SK-N-MC (cell line): ENCODE measurements at regions not wholly inside any gene's neighbourhood (a gene's known extent, or its start where the extent isn't known, plus 50 kb on each side); places are given as distances from the start of the nearest gene placed in this dataset.

ENCODE experiments used
- DNase-seq: peaks from one replicate; pipeline ENCODE4 v3.0.0-alpha.2; 2011; ENCODE audit warnings: low read depth, low spot score
- H3K27ac ChIP-seq: fragments of 200-600 bp; sonication (generic); 2 replicates; pipeline ENCODE4 v1.5.1; 2016; ENCODE audit warnings: mixed run types
- H3K36me3 ChIP-seq: fragments of 200-600 bp; sonication (generic); 2 replicates; pipeline ENCODE4 v1.6.1; 2017; ENCODE audit warnings: antibody characterized with exemption, low read length, mixed read lengths; ENCODE audit not compliant: insufficient read depth
- H3K4me3 ChIP-seq: fragments of 200-600 bp; sonication (generic); 2 replicates; pipeline ENCODE4 v1.5.1; 2016
- H3K9ac ChIP-seq: fragments of 200-600 bp; sonication (generic); 2 replicates; pipeline ENCODE4 v1.8.0; 2017; ENCODE audit warnings: mixed run types, mixed read lengths; ENCODE audit not compliant: insufficient read length
- H3K9me3 ChIP-seq: fragments of 200-600 bp; sonication (generic); 2 replicates; pipeline ENCODE4 v1.6.1; 2017; ENCODE audit warnings: low read depth, mild to moderate bottlenecking, antibody characterized with exemption, low read length, moderate library complexity, mixed read lengths
- EZH2 ChIP-seq: fragments of 200-600 bp; sonication (generic); IDR thresholded peaks from one replicate; pipeline ENCODE4 v1.6.1; 2017; ENCODE audit warnings: antibody characterized with exemption
- FOXP2 ChIP-seq: optimal IDR thresholded peaks from 2 replicates; pipeline ENCODE3; 2011; ENCODE audit warnings: mild to moderate bottlenecking, moderate library complexity; ENCODE audit not compliant: insufficient read depth; ENCODE audit errors: extremely low read length, control extremely low read depth
- POLR2AphosphoS5 ChIP-seq: IDR thresholded peaks from 2 replicates; pipeline ENCODE4 v1.6.1; 2012; ENCODE audit warnings: mild to moderate bottlenecking, low read depth, low read length, borderline replicate concordance

DNA sequence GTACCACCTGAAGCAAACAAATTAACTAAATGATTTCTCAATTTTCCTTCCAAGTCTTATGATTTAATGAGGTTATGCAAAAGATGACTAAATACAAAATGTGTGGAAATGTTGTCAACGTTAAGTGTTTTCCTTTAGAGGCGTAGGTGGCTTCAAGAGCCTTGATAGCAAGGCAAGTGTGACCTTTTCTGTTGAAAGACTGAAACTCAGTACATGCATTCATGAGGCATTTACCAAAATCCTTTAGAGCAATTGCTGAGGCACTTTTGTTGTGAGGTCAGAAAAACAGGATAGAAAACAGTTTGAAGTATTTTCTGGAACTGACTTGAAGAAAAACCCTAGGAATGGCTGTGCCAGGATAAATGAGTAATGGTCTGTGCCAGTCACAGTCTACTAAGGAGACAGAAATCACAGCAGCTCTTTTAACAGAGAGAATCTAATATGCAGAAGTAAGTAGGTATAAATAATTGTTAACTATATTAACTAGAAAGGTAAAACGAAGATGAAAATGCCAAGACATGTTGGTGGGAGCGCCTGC, 326.5 kb upstream of the CDH20 start:
- TF ChIP-seq EZH2 (no peak), FOXP2 (no peak), POLR2AphosphoS5 (no peak)
- no peaks in the 10 kb centered on the region for H3K36me3 ChIP-seq
- DNase-seq = no peak

GRCh38 chr18:61019338-61020301, 313.6 kb upstream of the CDH20 start:
- H3K36me3 ChIP-seq = no peaks in the 10 kb centered on the region
- no peak overlapping the region for H3K27ac ChIP-seq
- TF ChIP-seq FOXP2 (no peak), EZH2 (no peak)
- no peaks in the 10 kb centered on the region for H3K9me3 ChIP-seq
- no peak overlapping the region for H3K4me3 ChIP-seq
- DNase-seq = no peak
- no peak overlapping the region for H3K9ac ChIP-seq

More for the DNA sequence above, 326.5 kb upstream of the CDH20 start:
- Histone ChIP-seq H3K9me3 (no peaks in the 10 kb centered on the region), H3K27ac (no peak overlapping the region), H3K9ac (no peak overlapping the region), H3K4me3 (no peak overlapping the region)

DNA sequence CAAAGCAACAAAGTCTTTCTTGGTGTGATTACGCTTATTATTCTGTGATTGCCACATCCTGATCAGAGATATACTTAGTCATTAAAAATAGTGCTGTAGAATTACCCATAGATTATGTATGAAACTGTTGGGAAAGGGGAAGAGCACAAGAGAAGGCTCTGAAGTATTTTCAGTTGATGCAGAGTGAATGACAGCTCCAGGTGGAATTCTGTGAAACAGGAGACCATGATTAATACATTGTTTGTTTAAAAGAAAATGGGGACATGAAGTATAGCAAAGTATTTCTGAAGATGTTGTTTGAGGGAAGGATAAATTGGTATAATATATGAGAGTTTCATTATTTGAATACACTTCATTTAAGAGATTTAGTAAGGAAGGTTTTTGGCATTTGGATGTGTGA, 307.6 kb upstream of the CDH20 start:
- no peaks in the 10 kb centered on the region for H3K36me3 ChIP-seq
- TF ChIP-seq POLR2AphosphoS5 = no peak
- TF ChIP-seq EZH2 = no peak
- no peak for TF ChIP-seq FOXP2
- DNase-seq = no peak
- H3K9ac ChIP-seq = no peak overlapping the region
- H3K4me3 ChIP-seq = no peak overlapping the region
- no peaks in the 10 kb centered on the region for H3K9me3 ChIP-seq
- H3K27ac ChIP-seq = no peak overlapping the region

- H3K27ac ChIP-seq = no peak overlapping the region
- no peak overlapping the region for H3K9ac ChIP-seq
- DNase-seq = no peak
- H3K9me3 ChIP-seq = no peaks in the 10 kb centered on the region
- H3K36me3 ChIP-seq = no peaks in the 10 kb centered on the region
- TF ChIP-seq FOXP2 = no peak
- no peak for TF ChIP-seq EZH2
- no peak for TF ChIP-seq POLR2AphosphoS5
- no peak overlapping the region for H3K4me3 ChIP-seq
Measured at GRCh38 chr18:61031626-61032025, 301.6 kb upstream of the CDH20 start.

- Histone ChIP-seq H3K27ac (no peak overlapping the region), H3K9ac (no peak overlapping the region), H3K4me3 (no peak overlapping the region), H3K9me3 (no peaks in the 10 kb centered on the region), H3K36me3 (no peaks in the 10 kb centered on the region)
- DNase-seq = no peak
- no peak for TF ChIP-seq FOXP2
- TF ChIP-seq POLR2AphosphoS5 = no peak
- no peak for TF ChIP-seq EZH2
Measured at GRCh38 chr18:61034580-61034979, 298.6 kb upstream of the CDH20 start.

DNA sequence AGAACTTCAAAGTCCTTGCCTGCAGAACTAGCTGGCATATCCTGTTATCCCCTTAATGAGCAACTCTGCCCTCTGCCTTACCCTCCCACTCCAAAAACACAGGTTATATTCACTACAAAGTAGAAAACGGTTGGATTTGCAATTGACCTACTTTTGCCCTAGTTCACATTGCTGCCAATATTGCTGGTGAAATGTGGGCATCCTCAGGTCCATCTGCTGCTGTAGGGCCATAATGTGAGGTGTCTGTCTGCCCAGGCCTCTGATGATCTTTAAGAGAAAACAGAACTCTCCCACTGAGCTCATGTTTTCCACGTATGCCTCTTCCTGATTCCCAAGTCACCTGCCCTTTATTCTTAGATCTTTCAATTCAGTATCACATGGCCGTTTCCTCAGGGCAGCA, 294.0 kb upstream of the CDH20 start:
- Histone ChIP-seq H3K36me3 (no peaks in the 10 kb centered on the region), H3K27ac (no peak overlapping the region), H3K4me3 (no peak overlapping the region), H3K9me3 (no peaks in the 10 kb centered on the region), H3K9ac (no peak overlapping the region)
- TF ChIP-seq EZH2 (no peak), POLR2AphosphoS5 (no peak), FOXP2 (no peak)
- DNase-seq = no peak

DNA sequence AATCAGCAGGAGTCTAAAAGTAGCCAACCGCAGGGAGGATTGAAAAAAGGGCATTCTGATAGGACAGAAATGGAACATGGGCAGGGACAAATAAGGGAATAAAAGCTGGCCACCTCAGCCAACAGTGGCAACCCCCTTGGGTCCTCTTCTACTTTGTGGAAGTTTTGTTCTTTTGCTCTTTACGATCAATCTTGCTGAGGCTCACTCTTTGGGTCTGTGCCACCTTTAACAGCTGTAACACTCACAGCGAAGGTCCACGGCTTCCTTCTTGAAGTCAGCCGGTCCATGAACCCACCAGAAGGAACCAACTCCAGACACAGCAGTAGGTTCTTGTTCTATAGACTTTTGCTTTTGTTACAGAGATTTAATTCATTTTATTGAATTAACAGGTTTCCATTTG, 285.4 kb upstream of the CDH20 start:
- no peak for DNase-seq
- no peaks in the 10 kb centered on the region for H3K9me3 ChIP-seq
- no peak overlapping the region for H3K9ac ChIP-seq
- H3K27ac ChIP-seq = no peak overlapping the region
- TF ChIP-seq FOXP2 (no peak), EZH2 (no peak), POLR2AphosphoS5 (no peak)
- no peaks in the 10 kb centered on the region for H3K36me3 ChIP-seq
- no peak overlapping the region for H3K4me3 ChIP-seq

- TF ChIP-seq FOXP2 = no peak
- TF ChIP-seq POLR2AphosphoS5 = no peak
- no peak for TF ChIP-seq EZH2
- Histone ChIP-seq H3K36me3 (no peaks in the 10 kb centered on the region), H3K27ac (no peak overlapping the region), H3K9me3 (no peaks in the 10 kb centered on the region), H3K9ac (no peak overlapping the region), H3K4me3 (no peak overlapping the region)
- DNase-seq = no peak
Measured at GRCh38 chr18:61057443-61057842, 275.8 kb upstream of the CDH20 start.

GRCh38 chr18:61062258-61062657, 271.0 kb upstream of the CDH20 start:
- no peaks in the 10 kb centered on the region for H3K36me3 ChIP-seq
- TF ChIP-seq EZH2 (no peak), FOXP2 (no peak), POLR2AphosphoS5 (no peak)
- no peak overlapping the region for H3K27ac ChIP-seq
- H3K9ac ChIP-seq = no peak overlapping the region
- no peaks in the 10 kb centered on the region for H3K9me3 ChIP-seq
- no peak for DNase-seq
- H3K4me3 ChIP-seq = no peak overlapping the region
